Psoas muscle (tissue), 7 donors: ENCODE measurements at regions not wholly inside any gene's neighbourhood (a gene's known extent, or its start where the extent isn't known, plus 50 kb on each side); places are given as distances from the start of the nearest gene placed in this dataset.

Experiments used
- ATAC-seq, 4 donors: fragments of 200-7000 bp; cut with Tn5 transposase; one replicate each; pipeline ENCODE4 v1.9.1; 2020; ENCODE audit warnings: moderate library complexity in 3 of 4, mild to moderate bottlenecking in 2 of 4
- DNase-seq, 2 donors: peaks; one replicate each; pipeline ENCODE4 v3.0.0-alpha.2; 2020
- H3K27ac ChIP-seq: fragments of 200-600 bp; one replicate; pipeline ENCODE4 v1.8.0; 2022
- H3K27me3 ChIP-seq, 3 donors: fragments of 200-600 bp in 1 of 3; one replicate each; pipeline versions ENCODE4 v1.6.1 to v1.8.0; 2013 to 2022; ENCODE audit warnings: low read length in 2 of 3, mild to moderate bottlenecking in 2 of 3, moderate library complexity in 1 of 3; ENCODE audit not compliant: insufficient read depth in 3 of 3
- H3K36me3 ChIP-seq, 2 donors: fragments of 200-600 bp in 1 of 2; one replicate each; pipeline versions ENCODE4 v1.6.1 to v1.8.0; 2013 to 2022; ENCODE audit warnings: low read depth in 1 of 2, mild to moderate bottlenecking in 1 of 2, moderate library complexity in 1 of 2; ENCODE audit not compliant: insufficient read depth in 1 of 2
- H3K4me1 ChIP-seq: fragments of 200-600 bp; one replicate; pipeline ENCODE4 v1.8.0; 2022
- H3K4me3 ChIP-seq: fragments of 200-600 bp; one replicate; pipeline ENCODE4 v1.8.0; 2022; ENCODE audit warnings: mild to moderate bottlenecking
- H3K9me3 ChIP-seq: fragments of 200-600 bp; one replicate; pipeline ENCODE4 v1.8.0; 2022
- CTCF ChIP-seq: fragments of 200-600 bp; IDR thresholded peaks from one replicate; pipeline ENCODE4 v1.8.0; 2022; ENCODE audit warnings: antibody characterized with exemption
- WGBS, 3 donors: extraction: QIAGEN DNeasy Blood & Tissue Kit; methylation state at CpG; one replicate each; pipeline versions ENCODE4 v1.1.6 to v1.1.7; 2013; 5-methylcytosine and 5-hydroxymethylcytosine counted together
- intact Hi-C, 2 donors: fragments of 100-400 bp; cut with DNase I; formaldehyde crosslinking; loops; one replicate each; pipeline versions ENCODE4 v1.11.0 to v1.14.2; 2022
- donor health status: healthy with polysubstance abuse.
- donor health status: DM: no; HTN: no; CAD: no; lungs with moderate emphysema.
- donor health status: Bipolar disorder and iron deficiency.
- donor health status: healthy.
- donor health status: DM: yes; HTN: yes; CAD: no.
- donor health status: DM: no; HTN: no; CAD: no.
- donor health status: DM: yes; HTN: yes; CAD: no.

GRCh38 chr4:63396269-63396668 lies 1013.0 kb downstream of the TECRL start:
- no peak for DNase-seq
- intact Hi-C loops, result no loop called here
- Histone ChIP-seq H3K27me3 (no peaks in the 10 kb centered on the region), H3K4me1 (no peaks in the 10 kb centered on the region), H3K27ac (no peak overlapping the region), H3K36me3 (no peaks in the 10 kb centered on the region), H3K4me3 (no peak overlapping the region), H3K9me3 (no peaks in the 10 kb centered on the region)
- ATAC-seq, result no peak
- WGBS, 3 donors, result 77 to 83% (median 78%) methylated on average over 4 of the region's 4 CpGs
- TF ChIP-seq CTCF, result no peak

GRCh38 chr4:63393544-63393943 lies 1015.7 kb downstream of the TECRL start:
- intact Hi-C loops, result no loop called here
- Histone ChIP-seq H3K27me3 (no peaks in the 10 kb centered on the region), H3K27ac (no peak overlapping the region), H3K9me3 (no peaks in the 10 kb centered on the region), H3K4me3 (no peak overlapping the region), H3K36me3 (no peaks in the 10 kb centered on the region), H3K4me1 (no peaks in the 10 kb centered on the region)
- DNase-seq (no peak), ATAC-seq (no peak)
- no peak for TF ChIP-seq CTCF

GRCh38 chr4:63379750-63380522 lies 1029.3 kb downstream of the TECRL start:
- WGBS, 3 donors, result 77 to 83% (median 79%) methylated on average over 8 of the region's 8 CpGs
- intact Hi-C loops, result no loop called here
- H3K36me3 ChIP-seq, result no peaks in the 10 kb centered on the region
- H3K4me3 ChIP-seq, result no peak overlapping the region
- no peaks in the 10 kb centered on the region for H3K4me1 ChIP-seq
- no peak for ATAC-seq
- no peaks in the 10 kb centered on the region for H3K27me3 ChIP-seq
- no peak for TF ChIP-seq CTCF
- H3K9me3 ChIP-seq, result peaks cover 4% of the 10 kb centered on the region
- no peak for DNase-seq
- no peak overlapping the region for H3K27ac ChIP-seq

GRCh38 chr4:63371001-63371400 lies 1038.2 kb downstream of the TECRL start:
- DNase-seq (no peak), ATAC-seq (no peak)
- Histone ChIP-seq H3K27me3 (no peaks in the 10 kb centered on the region), H3K4me1 (no peaks in the 10 kb centered on the region), H3K4me3 (no peak overlapping the region), H3K27ac (no peak overlapping the region), H3K36me3 (no peaks in the 10 kb centered on the region), H3K9me3 (peaks cover 2% of the 10 kb centered on the region)
- intact Hi-C loops, result no loop called here
- no peak for TF ChIP-seq CTCF

- no peaks in the 10 kb centered on the region for H3K9me3 ChIP-seq
- no peaks in the 10 kb centered on the region for H3K27me3 ChIP-seq
- whole genome bisulfite sequencing, 3 donors, result 59 to 75% (median 66%) methylated on average over 2 of the region's 2 CpGs
- TF ChIP-seq CTCF, result no peak
- no peak for ATAC-seq
- no peak for DNase-seq
- intact Hi-C loops, result no loop called here
- no peak overlapping the region for H3K4me3 ChIP-seq
- no peak overlapping the region for H3K27ac ChIP-seq
- H3K36me3 ChIP-seq, result no peaks in the 10 kb centered on the region
- H3K4me1 ChIP-seq, result no peaks in the 10 kb centered on the region
Observed at GRCh38 chr4:63361628-63362027, 1047.6 kb downstream of the TECRL start.
